Gastroesophageal sphincter (tissue), 4 donors: ENCODE measurements at regions not wholly inside any gene's neighbourhood (a gene's known extent, or its start where the extent isn't known, plus 50 kb on each side); places are given as distances from the start of the nearest gene placed in this dataset.

Experiments
- ATAC-seq: fragments of 150-250 bp; one replicate; pipeline ENCODE4 v1.9.1; 2016; ENCODE audit warnings: mild to moderate bottlenecking, moderate library complexity
- H3K27ac ChIP-seq, 4 donors: fragments of 200-600 bp; sonication (generic) in 3 of 4; 1 replicate in 3 of 4; 2 replicates in 1 of 4; pipeline ENCODE4 v1.5.1; 2016 to 2019
- H3K27me3 ChIP-seq: fragments of 200-600 bp; sonication (generic); one replicate; pipeline ENCODE4 v1.5.1; 2019
- H3K36me3 ChIP-seq, 2 donors: fragments of 200-600 bp; sonication (generic); one replicate each; pipeline ENCODE4 v1.5.1; 2019; ENCODE audit warnings: control low read depth in 1 of 2
- H3K4me1 ChIP-seq, 3 donors: fragments of 200-600 bp; sonication (generic); 1 replicate in 2 of 3; 2 replicates in 1 of 3; pipeline ENCODE4 v1.5.1; 2016 to 2019; ENCODE audit warnings: control low read depth in 2 of 3
- H3K4me3 ChIP-seq, 2 donors: fragments of 200-600 bp; sonication (generic); one replicate each; pipeline ENCODE4 v1.5.1; 2019; ENCODE audit warnings: mild to moderate bottlenecking in 1 of 2, moderate library complexity in 1 of 2
- H3K9me3 ChIP-seq, 3 donors: fragments of 200-600 bp; sonication (generic); one replicate each; pipeline ENCODE4 v1.5.1; 2017 to 2019; ENCODE audit warnings: control low read depth in 2 of 3
- CTCF ChIP-seq, 4 experiments: fragments of 200-600 bp in 2 of 4; fragments of 450-650 bp in 2 of 4; sonication (generic) in 1 of 4; IDR thresholded peaks; one replicate each; pipeline ENCODE4 v1.5.1; 2017 to 2019; ENCODE audit warnings: antibody characterized with exemption in 4 of 4, mild to moderate bottlenecking in 2 of 4, moderate library complexity in 2 of 4
- EP300 ChIP-seq: sonication (generic); formaldehyde crosslinking; IDR thresholded peaks from one replicate; pipeline ENCODE4 v1.6.1; 2017; ENCODE audit warnings: antibody characterized with exemption, mild to moderate bottlenecking
- POLR2A ChIP-seq, 2 donors: fragments of 450-650 bp; IDR thresholded peaks; one replicate each; pipeline ENCODE4 v1.6.1; 2017; ENCODE audit warnings: antibody characterized with exemption in 2 of 2, mild to moderate bottlenecking in 2 of 2, moderate library complexity in 1 of 2
- POLR2AphosphoS5 ChIP-seq: sonication (generic); formaldehyde crosslinking; IDR thresholded peaks from one replicate; pipeline ENCODE4 v1.6.1; 2017; ENCODE audit warnings: antibody characterized with exemption
- WGBS, 2 donors: methylation state at CpG; one replicate each; pipeline ENCODE4 v1.1.5; 2018; ENCODE audit warnings: low coverage in 1 of 2; 5-methylcytosine and 5-hydroxymethylcytosine counted together

GRCh38 chr18:3354506-3354905 is 92.6 kb downstream of the MYL12B start:
- 44 to 50% methylated on average over 2 to 4 of the region's 4 CpGs for WGBS, 2 donors
- TF ChIP-seq POLR2A (IDR thresholded peaks at IDR 0.05) (no peak), CTCF (IDR thresholded peaks at IDR 0.05) (no peak), EP300 (no peak), POLR2AphosphoS5 (no peak)
- no peak for ATAC-seq

GRCh38 chr18:3356614-3357013 is 93.4 kb upstream of the TGIF1 start:
- Histone ChIP-seq H3K9me3 (no peaks in the 10 kb centered on the region), H3K4me1 (no peaks in the 10 kb centered on the region), H3K27ac (no peak overlapping the region), H3K27me3 (no peaks in the 10 kb centered on the region), H3K36me3 (no peaks in the 10 kb centered on the region), H3K4me3 (no peak overlapping the region)
- no peak for TF ChIP-seq EP300
- TF ChIP-seq CTCF (IDR thresholded peaks at IDR 0.05) = no peak
- TF ChIP-seq POLR2AphosphoS5 = no peak
- TF ChIP-seq POLR2A (IDR thresholded peaks at IDR 0.05) = no peak
- 56 to 81% methylated on average over 3 to 4 of the region's 4 CpGs for WGBS, 2 donors
- no peak for ATAC-seq

More at GRCh38 chr18:3354506-3354905, 92.6 kb downstream of the MYL12B start:
- Histone ChIP-seq H3K4me3 (no peak overlapping the region), H3K36me3 (no peaks in the 10 kb centered on the region), H3K4me1 (no peaks in the 10 kb centered on the region), H3K27me3 (no peaks in the 10 kb centered on the region), H3K27ac (no peak overlapping the region), H3K9me3 (no peaks in the 10 kb centered on the region)

- Histone ChIP-seq H3K27ac (no peak overlapping the region), H3K9me3 (no peaks in the 10 kb centered on the region), H3K4me3 (no peak overlapping the region), H3K4me1 (no peaks in the 10 kb centered on the region), H3K36me3 (no peaks in the 10 kb centered on the region), H3K27me3 (no peaks in the 10 kb centered on the region)
- whole genome bisulfite sequencing, 2 donors = 85% methylated on average over 5 of the region's 5 CpGs; no CpG with 5 or more reads in 1 of the 2 donors
- TF ChIP-seq EP300 = no peak
- ATAC-seq = no peak
Measured at GRCh38 chr18:3357516-3357915, 92.5 kb upstream of the TGIF1 start.

DNA sequence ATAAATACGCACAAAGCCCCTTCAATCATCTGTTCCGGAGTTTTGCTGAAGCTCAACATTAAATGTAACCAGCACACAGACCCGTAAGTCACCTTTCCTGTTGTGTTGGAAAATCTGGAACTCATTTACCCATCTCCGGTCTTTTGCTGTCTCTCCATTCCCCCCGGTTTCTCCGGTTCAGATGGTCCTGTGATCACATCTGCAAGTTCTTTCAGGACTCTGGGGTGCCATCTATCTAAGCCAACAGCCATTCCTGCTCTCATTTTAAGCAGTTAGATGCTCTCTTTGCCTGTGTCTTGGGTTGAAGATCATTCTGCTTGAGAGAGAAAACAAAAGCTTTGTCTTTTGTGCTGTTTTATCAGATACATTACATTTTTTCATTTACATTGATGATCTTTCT is 91.7 kb upstream of the TGIF1 start:
- WGBS, 2 donors = 78 to 85% methylated on average over 6 of the region's 6 CpGs
- Histone ChIP-seq H3K27me3 (no peaks in the 10 kb centered on the region), H3K36me3 (no peaks in the 10 kb centered on the region), H3K4me1 (no peaks in the 10 kb centered on the region), H3K27ac (no peak overlapping the region), H3K9me3 (no peaks in the 10 kb centered on the region), H3K4me3 (no peak overlapping the region)
- TF ChIP-seq POLR2AphosphoS5 (no peak), EP300 (no peak), CTCF (IDR thresholded peaks at IDR 0.05) (no peak), POLR2A (IDR thresholded peaks at IDR 0.05) (no peak)
- ATAC-seq = no peak

- H3K9me3 ChIP-seq = no peaks in the 10 kb centered on the region
- peak overlapping the region in 2 of 4 donors; percentile 2 to 23 for H3K27ac ChIP-seq
- 61 to 100% methylated on average over 3 to 12 of the region's 15 CpGs for WGBS, 2 donors
- H3K36me3 ChIP-seq = no peaks in the 10 kb centered on the region
- H3K4me3 ChIP-seq = no peak overlapping the region
- no peak for ATAC-seq
- no peaks in the 10 kb centered on the region for H3K4me1 ChIP-seq
- no peak for TF ChIP-seq POLR2AphosphoS5
- TF ChIP-seq POLR2A (IDR thresholded peaks at IDR 0.05) = no peak
- TF ChIP-seq CTCF (IDR thresholded peaks at IDR 0.05) = no peak
- no peak for TF ChIP-seq EP300
- no peaks in the 10 kb centered on the region for H3K27me3 ChIP-seq
Measured at GRCh38 chr18:3360211-3360610, 89.8 kb upstream of the TGIF1 start.
